CMK (cell line): ENCODE measurements at regions not wholly inside any gene's neighbourhood (a gene's known extent, or its start where the extent isn't known, plus 50 kb on each side); places are given as distances from the start of the nearest gene placed in this dataset.
"Not testable (repeated sequence)": the region's sequence is repeated elsewhere in the genome, so short reads cannot be mapped to it uniquely, and the experiment has no call there.

ENCODE experiments used
- DNase-seq: peaks from one replicate; pipeline ENCODE4 v3.0.0-alpha.2; 2010; ENCODE audit warnings: low read depth

- DNase-seq, result no peak
Observed at GRCh38 chr13:104967836-104968630, 1567.4 kb downstream of the EFNB2 start.

GRCh38 chr13:104967376-104967775, 1568.1 kb downstream of the EFNB2 start:
- no peak for DNase-seq

- DNase-seq, result no peak
Observed at GRCh38 chr13:104962411-104962810, 1573.1 kb downstream of the EFNB2 start.

- no peak for DNase-seq
Observed at GRCh38 chr13:104961246-104961645, 1574.2 kb downstream of the EFNB2 start.

- no peak for DNase-seq
Observed at GRCh38 chr13:104954210-104954609, 1581.3 kb downstream of the EFNB2 start.

- no peak for DNase-seq
Observed at GRCh38 chr13:104953588-104953987, 1581.9 kb downstream of the EFNB2 start.

- no peak for DNase-seq
Observed at GRCh38 chr13:104949840-104950740, 1585.4 kb downstream of the EFNB2 start.

- DNase-seq, result no peak
Observed at GRCh38 chr13:104944176-104944575, 1591.3 kb downstream of the EFNB2 start.

- no peak for DNase-seq
Observed at GRCh38 chr13:104943331-104943730, 1592.1 kb downstream of the EFNB2 start.

GRCh38 chr13:104937881-104938280, 1597.6 kb downstream of the EFNB2 start:
- DNase-seq, result no peak

- DNase-seq, result no peak
Observed at GRCh38 chr13:104936304-104936703, 1599.2 kb downstream of the EFNB2 start.

GRCh38 chr13:104920513-104920912, 1614.9 kb downstream of the EFNB2 start:
- not testable (repeated sequence) for DNase-seq

- no peak for DNase-seq
Observed at GRCh38 chr13:104920091-104920490, 1615.4 kb downstream of the EFNB2 start.

GRCh38 chr13:104900191-104900817, 1635.2 kb downstream of the EFNB2 start:
- DNase-seq, result no peak

GRCh38 chr13:104898484-104898883, 1637.0 kb downstream of the EFNB2 start:
- DNase-seq, result no peak

- no peak for DNase-seq
Observed at GRCh38 chr13:104895521-104895920, 1639.9 kb downstream of the EFNB2 start.

GRCh38 chr13:104875038-104875754, 1660.3 kb downstream of the EFNB2 start:
- DNase-seq, result no peak

GRCh38 chr13:104872153-104872552, 1663.3 kb downstream of the EFNB2 start:
- no peak for DNase-seq

GRCh38 chr13:104871456-104871855, 1664.0 kb downstream of the EFNB2 start:
- DNase-seq, result no peak

GRCh38 chr13:104869501-104869900, 1666.0 kb downstream of the EFNB2 start:
- DNase-seq, result no peak

GRCh38 chr13:104868806-104869205, 1666.7 kb downstream of the EFNB2 start:
- DNase-seq, result no peak

- DNase-seq, result no peak
Observed at GRCh38 chr13:104855581-104855980, 1679.9 kb downstream of the EFNB2 start.
